ENCODE measurements at regions not wholly inside any gene's neighbourhood (a gene's known extent, or its start where the extent isn't known, plus 50 kb on each side); places are given as distances from the start of the nearest gene placed in this dataset.
"Not testable (repeated sequence)": the region's sequence is repeated elsewhere in the genome, so short reads cannot be mapped to it uniquely, and the experiment has no call there.

GRCh38 chr20:60172346-60172984 lies 214.2 kb downstream of the CDH26 start:
- DNase-seq = no peak

- no peak for DNase-seq
These were observed 218.9 kb downstream of the CDH26 start for GRCh38 chr20:60177080-60177479.

DNA sequence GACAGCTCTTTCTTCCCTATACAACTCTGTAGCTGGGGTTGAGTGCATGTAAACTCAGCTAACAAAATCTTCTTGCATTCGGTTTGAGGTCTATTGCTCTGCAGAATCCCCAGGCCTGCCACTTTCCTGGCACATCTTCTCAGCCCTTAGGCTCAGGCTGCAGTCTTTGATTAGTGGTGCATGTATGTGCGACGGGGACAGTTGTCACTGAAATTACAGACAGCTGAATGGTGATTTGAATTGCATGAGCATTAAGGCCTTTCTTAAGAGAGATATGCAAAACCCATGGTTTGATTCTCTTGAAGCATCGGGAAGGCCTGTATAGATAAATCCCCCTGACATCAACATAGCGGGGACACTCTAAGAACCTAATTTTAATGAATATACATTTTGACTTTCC lies 222.8 kb downstream of the CDH26 start:
- no peak for DNase-seq

DNA sequence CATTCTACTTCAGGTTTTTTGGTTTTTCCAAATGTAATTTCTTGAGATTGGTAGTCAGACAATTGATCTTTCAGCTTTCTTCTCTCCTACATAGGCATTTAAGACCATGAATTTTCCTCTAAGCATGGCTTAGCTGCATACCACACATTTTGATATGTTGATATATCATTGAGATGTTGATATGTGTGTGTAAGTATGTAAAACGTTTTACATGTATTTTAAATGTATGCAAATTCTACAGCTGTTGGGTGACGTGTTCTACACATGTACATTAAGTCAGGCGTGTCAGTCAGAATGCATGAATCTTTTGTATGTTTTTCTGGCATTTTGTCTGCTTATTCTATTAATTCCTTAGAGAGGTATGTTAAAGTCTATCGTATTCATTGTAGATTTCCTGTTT lies 228.2 kb downstream of the CDH26 start:
- no peak for DNase-seq

DNA sequence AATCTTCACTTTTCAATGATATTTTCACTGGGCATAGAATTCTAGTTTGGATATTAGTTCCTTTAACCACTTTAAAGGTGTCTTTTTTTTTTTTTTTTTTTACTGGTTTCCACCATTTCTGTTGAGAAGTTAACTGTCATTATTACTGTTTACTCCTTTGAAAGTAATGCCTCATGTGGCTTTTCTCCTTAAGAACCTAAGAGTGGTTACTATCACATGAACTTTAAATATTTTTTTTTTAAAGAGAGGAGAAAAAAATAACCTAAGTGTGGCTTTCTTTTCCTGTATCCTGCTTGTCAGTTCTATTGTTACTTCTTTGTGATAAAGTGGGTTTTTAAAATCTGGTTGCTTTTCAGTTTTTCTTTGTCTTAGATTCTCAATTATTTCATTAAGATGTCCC lies 229.5 kb downstream of the CDH26 start:
- no peak for DNase-seq

GRCh38 chr20:60191014-60191413 lies 232.8 kb downstream of the CDH26 start:
- DNase-seq = no peak

GRCh38 chr20:60192326-60192725 lies 234.1 kb downstream of the CDH26 start:
- DNase-seq = no peak

- DNase-seq = not testable (repeated sequence)
These were observed 240.9 kb downstream of the CDH26 start for GRCh38 chr20:60199132-60199531.

GRCh38 chr20:60199866-60200265 lies 241.6 kb downstream of the CDH26 start:
- DNase-seq = no peak

DNA sequence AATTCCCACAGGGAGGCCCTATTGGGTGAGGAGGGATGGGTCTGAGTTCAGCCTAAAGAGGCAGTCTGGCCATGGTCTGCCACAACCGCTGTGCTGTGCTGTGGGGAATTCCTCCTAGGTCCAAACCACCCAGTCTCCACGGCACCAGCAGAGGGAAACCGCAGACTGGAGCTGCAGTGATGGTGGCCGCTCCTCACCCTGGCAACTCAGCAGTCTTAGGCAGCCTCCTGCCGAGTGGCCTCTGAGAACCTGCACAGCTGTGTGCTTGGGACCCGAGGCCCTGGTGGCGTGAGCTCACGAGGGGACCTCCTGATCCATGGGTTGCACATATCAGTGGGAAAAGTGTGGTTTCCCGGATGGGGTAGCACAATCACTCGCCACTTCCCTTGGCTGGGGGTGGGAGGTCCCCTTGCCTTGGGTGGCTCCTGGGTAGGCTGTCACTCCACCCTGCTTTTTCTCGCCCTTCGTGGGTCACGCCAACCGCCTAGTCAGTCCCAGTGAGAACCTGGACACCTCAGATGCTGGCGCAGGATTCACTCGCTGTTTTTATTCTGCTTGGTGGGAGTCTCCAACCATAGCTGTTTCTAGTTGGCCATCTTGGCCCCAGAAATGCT lies 242.2 kb downstream of the CDH26 start:
- DNase-seq = no peak

- DNase-seq = no peak
These were observed 243.1 kb downstream of the CDH26 start for GRCh38 chr20:60201198-60201835.

- no peak for DNase-seq
These were observed 243.8 kb downstream of the CDH26 start for GRCh38 chr20:60202046-60202445.

GRCh38 chr20:60203451-60203850 lies 245.2 kb downstream of the CDH26 start:
- no peak for DNase-seq

DNA sequence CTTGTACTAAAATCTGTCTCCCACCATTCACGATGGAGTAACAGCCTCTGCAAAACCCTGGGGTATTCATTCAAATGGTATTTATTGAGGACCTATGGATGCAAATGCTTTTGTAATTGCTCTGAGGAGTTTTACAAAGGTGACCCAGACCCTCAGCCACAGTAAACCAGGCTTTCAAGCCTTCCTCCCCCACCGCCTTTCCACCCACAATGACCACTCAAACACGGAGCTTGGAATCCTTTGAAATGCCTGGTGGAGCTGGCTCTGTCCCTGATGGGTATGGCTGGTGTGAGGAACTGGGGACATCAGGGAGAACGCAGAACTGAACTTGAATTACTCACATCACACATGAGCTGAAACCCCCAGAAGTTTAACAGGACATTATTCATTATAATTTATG lies 246.4 kb downstream of the CDH26 start:
- DNase-seq = no peak

DNA sequence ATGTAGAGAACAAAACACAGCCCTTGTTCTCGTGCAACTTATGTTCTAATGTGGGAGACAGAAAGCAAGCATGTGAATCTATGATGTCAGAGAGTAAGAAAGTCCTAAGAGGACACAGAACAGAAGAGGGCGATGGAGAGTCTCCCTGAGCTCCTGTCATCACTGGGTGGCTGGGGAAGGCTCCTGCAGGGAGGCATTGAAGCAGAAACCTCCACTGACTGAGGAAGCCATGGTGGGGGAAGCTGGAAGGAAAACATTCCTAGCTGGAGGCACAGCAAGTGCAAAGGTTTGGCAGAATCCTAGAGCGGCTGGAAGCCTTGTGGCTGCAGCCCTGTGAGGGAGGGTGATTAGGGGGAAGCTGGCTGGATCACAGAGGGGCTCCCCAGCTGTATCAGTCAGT lies 248.0 kb downstream of the CDH26 start:
- DNase-seq = peak; percentile 52

DNA sequence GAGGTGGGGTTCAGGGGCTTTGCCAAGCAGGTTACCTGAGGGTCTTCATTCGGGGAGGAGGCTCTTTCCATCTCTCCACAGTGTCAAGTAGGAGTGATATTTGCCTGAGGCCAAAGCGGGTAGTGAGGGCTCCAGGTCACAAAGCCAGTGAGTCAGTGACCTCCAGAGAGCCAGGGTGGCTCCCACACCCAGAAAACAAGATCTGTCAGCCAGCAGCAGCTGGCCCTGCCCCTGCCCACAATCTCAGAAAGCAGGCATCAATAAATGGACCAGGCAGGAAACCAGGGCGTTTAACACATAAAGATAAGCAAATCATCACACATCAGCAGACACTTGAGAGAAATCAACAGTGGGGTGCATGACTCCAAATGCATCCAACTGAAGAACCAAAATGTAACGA lies 250.8 kb downstream of the CDH26 start:
- no peak for DNase-seq

GRCh38 chr20:60210779-60211617 lies 252.8 kb downstream of the CDH26 start:
- peak; percentile 38 for DNase-seq

- no peak for DNase-seq
These were observed 253.6 kb downstream of the CDH26 start for GRCh38 chr20:60211618-60212463.

GRCh38 chr20:60212695-60213094 lies 254.5 kb downstream of the CDH26 start:
- DNase-seq = no peak

DNA sequence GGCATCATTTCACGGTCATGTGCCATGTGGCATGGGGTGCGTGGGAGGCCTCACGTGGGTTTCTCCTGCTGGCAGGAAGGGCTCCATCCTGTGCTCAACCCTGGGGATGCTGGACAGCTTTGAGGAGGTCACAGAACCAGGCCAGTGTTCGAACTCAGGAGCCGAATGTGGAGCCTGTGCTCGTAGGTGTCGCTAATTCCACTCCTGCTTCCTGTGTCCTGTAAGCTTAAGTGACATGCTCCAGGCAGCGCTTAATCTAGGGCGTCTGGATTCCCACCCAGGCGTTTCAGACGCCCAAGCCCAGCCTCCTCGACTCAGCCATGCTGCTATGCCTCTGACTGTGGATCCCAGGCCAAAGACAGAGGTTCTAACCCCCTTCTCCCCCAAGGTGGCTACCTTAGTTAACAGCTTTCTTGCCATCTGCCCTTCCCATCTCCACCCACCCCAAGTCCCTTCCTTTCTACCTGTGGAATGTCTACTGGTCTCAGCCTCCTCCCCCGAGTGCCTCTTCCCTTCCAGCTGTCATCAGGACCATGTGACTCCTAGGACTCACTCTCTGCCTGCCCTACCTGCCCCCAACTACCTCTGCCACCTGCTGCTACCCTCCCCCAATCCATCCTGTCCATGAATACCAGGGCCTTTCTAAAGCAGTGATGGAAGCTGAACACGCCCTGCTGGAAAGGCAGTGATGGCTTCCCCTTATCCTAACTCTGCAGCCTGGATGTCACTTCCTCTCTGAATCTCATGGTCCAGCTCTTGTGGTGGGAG lies 255.1 kb downstream of the CDH26 start:
- DNase-seq = no peak

DNA sequence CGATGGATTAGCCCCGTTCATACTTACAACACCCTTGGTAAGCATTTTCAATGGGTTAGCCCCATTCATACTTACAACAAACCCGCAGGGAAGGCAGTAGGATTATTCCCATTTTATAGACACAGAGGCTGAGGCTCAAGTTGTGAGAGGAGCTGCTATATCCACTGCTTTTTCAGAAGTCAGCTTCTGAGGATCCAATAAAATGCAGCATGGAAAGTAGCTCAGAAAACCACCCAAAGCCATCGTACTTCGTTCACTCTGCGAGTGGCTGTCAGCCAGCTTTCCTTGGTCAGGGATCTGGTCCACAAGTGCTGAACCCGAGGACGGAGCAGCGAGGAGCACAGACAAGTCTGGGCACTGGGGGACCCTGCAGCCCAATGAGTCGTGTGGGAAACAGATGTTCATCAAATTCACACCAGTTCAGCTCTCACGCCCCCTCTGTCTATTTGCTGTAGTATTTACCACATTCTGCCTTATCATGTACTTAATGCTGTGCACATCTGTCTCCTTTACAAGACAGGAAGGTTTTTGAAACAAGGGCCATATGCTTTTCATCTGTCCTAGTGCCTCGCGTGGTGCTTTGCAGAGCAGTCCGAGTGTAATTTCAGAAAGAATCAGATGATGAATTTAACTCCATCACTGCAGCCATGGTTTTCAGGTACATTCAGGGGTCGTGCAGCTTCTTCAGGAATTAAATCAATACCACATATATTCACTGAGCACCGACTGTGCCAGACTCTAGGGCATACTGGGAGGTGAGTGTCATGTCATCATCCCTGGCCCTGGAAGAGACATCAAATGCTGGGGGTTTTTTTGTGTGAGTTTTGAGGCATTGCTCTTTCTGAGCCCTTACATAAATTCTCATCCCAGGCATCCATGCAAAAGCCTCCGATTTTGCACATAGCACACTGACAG lies 256.9 kb downstream of the CDH26 start:
- DNase-seq = no peak
